ENCODE measurements at regions not wholly inside any gene's neighbourhood (a gene's known extent, or its start where the extent isn't known, plus 50 kb on each side); places are given as distances from the start of the nearest gene placed in this dataset.

DNA sequence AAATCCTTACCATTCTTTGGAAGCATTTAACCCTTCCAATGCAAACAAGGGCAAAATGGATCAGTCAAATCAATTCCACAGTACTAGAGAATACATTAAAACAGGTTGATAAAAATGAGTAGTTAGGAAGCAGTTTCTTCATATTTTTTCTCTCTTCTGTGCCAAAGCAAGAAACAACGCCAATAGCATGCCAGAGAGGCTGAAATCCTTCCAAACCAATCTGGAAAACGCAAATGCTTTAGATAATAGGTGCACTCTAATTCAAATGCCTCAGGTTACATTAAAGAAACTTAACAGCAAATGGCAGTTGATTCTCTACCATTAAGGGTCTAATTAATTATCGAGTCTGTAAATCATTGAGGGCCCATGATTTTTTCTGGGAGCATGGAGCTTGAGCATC, 755.2 kb downstream of the C6orf118 start:
- no peak for TF ChIP-seq RARB (CRISPR knock-in tag; IDR thresholded peaks at IDR 0.05)
- TF ChIP-seq, protein P1, sequence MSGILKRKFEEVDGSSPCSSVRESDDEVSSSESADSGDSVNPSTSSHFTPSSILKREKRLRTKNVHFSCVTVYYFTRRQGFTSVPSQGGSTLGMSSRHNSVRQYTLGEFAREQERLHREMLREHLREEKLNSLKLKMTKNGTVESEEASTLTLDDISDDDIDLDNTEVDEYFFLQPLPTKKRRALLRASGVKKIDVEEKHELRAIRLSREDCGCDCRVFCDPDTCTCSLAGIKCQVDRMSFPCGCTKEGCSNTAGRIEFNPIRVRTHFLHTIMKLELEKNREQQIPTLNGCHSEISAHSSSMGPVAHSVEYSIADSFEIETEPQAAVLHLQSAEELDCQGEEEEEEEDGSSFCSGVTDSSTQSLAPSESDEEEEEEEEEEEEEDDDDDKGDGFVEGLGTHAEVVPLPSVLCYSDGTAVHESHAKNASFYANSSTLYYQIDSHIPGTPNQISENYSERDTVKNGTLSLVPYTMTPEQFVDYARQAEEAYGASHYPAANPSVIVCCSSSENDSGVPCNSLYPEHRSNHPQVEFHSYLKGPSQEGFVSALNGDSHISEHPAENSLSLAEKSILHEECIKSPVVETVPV (CRISPR knock-in tag; IDR thresholded peaks at IDR 0.05), result no peak
- TF ChIP-seq PPARA (CRISPR knock-in tag; IDR thresholded peaks at IDR 0.05; ENCODE audit: borderline replicate concordance), result no peak
- TF ChIP-seq ZFP3 (CRISPR knock-in tag; IDR thresholded peaks at IDR 0.05), result no peak
- no peak for TF ChIP-seq ZC3H10 (CRISPR knock-in tag; IDR thresholded peaks at IDR 0.05)
- no peak for TF ChIP-seq TOX (CRISPR knock-in tag; IDR thresholded peaks at IDR 0.05; ENCODE audit: borderline replicate concordance)

Data from SK-N-SH treated with all-trans-retinoic acid at 6 μM for 48 hours (cell line).